Sigmoid colon (tissue), 6 donors: ENCODE measurements at regions not wholly inside any gene's neighbourhood (a gene's known extent, or its start where the extent isn't known, plus 50 kb on each side); places are given as distances from the start of the nearest gene placed in this dataset.
A peak's percentile ranks its signal among the peaks of the same experiment; 100 is the strongest.
"Not testable (repeated sequence)": the region's sequence is repeated elsewhere in the genome, so short reads cannot be mapped to it uniquely, and the experiment has no call there.

Source experiments
- DNase-seq: peaks from one replicate; pipeline ENCODE4 v3.0.0-alpha.2; 2019
- H3K27ac ChIP-seq, 4 donors: fragments of 200-600 bp; sonication (generic); one replicate each; pipeline ENCODE4 v1.5.1; 2016 to 2019; ENCODE audit warnings: mild to moderate bottlenecking in 1 of 4
- H3K27me3 ChIP-seq, 3 donors: fragments of 200-600 bp; sonication (generic); one replicate each; pipeline ENCODE4 v1.5.1; 2019; ENCODE audit warnings: mild to moderate bottlenecking in 1 of 3
- H3K36me3 ChIP-seq, 4 donors: fragments of 200-600 bp; sonication (generic); one replicate each; pipeline ENCODE4 v1.5.1; 2016 to 2019
- H3K4me1 ChIP-seq, 4 donors: fragments of 200-600 bp; sonication (generic); one replicate each; pipeline ENCODE4 v1.5.1; 2017 to 2019
- H3K4me3 ChIP-seq, 4 donors: fragments of 200-600 bp; sonication (generic); one replicate each; pipeline ENCODE4 v1.5.1; 2017 to 2019; ENCODE audit warnings: mild to moderate bottlenecking in 2 of 4, moderate library complexity in 1 of 4
- H3K9me3 ChIP-seq, 4 donors: fragments of 200-600 bp in 3 of 4; sonication (generic) in 3 of 4; one replicate each; pipeline versions ENCODE4 v1.5.1 to v1.6.1; 2013 to 2019
- EP300 ChIP-seq, 4 donors: sonication (generic); formaldehyde crosslinking; IDR thresholded peaks; one replicate each; pipeline ENCODE4 v1.6.1; 2017; ENCODE audit warnings: antibody characterized with exemption in 4 of 4
- POLR2A ChIP-seq, 2 donors: fragments of 450-650 bp; IDR thresholded peaks; one replicate each; pipeline ENCODE4 v1.6.1; 2016; ENCODE audit warnings: antibody characterized with exemption in 2 of 2, mild to moderate bottlenecking in 2 of 2, moderate library complexity in 2 of 2
- POLR2AphosphoS5 ChIP-seq, 4 donors: sonication (generic); formaldehyde crosslinking; IDR thresholded peaks; one replicate each; pipeline ENCODE4 v1.6.1; 2017; ENCODE audit warnings: antibody characterized with exemption in 4 of 4
- WGBS, 2 donors: extraction: QIAGEN DNeasy Blood & Tissue Kit; methylation state at CpG; one replicate each; pipeline ENCODE4 v1.1.7; 2013; 5-methylcytosine and 5-hydroxymethylcytosine counted together
- intact Hi-C: fragments of 100-400 bp; cut with DNase I; formaldehyde crosslinking; loops from one replicate; pipeline ENCODE4 v1.15.1; 2023
- TF ChIP-seq, protein P1 (sequence below), 4 experiments: fragments of 450-650 bp in 3 of 4; fragments of 200-600 bp in 1 of 4; IDR thresholded peaks; one replicate each; pipeline ENCODE4 v1.5.1; 2016 to 2019; ENCODE audit warnings: antibody characterized with exemption in 4 of 4, mild to moderate bottlenecking in 3 of 4, moderate library complexity in 2 of 4
- donor health status: healthy with polysubstance abuse.
- donor health status: healthy.

DNA sequence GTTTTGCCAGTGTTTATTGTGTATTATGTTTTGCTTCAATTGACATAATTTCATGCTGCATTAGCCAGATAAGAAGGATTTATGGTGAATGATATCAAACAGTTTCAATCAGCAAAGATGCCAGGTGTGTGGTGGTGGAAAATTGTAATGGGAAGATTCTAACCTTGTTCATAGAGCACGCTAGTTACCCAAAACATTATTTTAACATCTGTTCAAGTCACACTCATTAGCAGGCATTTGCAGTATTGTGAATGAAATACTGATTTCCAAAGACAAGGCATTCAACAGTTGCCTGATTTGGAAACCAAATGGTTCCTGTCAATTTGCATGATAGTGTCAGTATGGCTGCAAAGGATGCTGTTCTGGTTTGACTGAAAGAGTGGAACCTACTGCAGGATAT lies 129.7 kb downstream of the EPC1 start:
- Histone ChIP-seq H3K4me3 (no peak overlapping the region), H3K36me3 (no peaks in the 10 kb centered on the region), H3K9me3 (peaks cover 0 to 4% (median 0%) of the 10 kb centered on the region in 4 donors), H3K27me3 (no peaks in the 10 kb centered on the region), H3K27ac (no peak overlapping the region), H3K4me1 (no peaks in the 10 kb centered on the region)
- WGBS, 2 donors = 92 to 93% methylated on average over 1 of the region's 1 CpG
- no peak for DNase-seq
- TF ChIP-seq POLR2A (IDR thresholded peaks at IDR 0.05) = no peak
- intact Hi-C loops = no loop called here

DNA sequence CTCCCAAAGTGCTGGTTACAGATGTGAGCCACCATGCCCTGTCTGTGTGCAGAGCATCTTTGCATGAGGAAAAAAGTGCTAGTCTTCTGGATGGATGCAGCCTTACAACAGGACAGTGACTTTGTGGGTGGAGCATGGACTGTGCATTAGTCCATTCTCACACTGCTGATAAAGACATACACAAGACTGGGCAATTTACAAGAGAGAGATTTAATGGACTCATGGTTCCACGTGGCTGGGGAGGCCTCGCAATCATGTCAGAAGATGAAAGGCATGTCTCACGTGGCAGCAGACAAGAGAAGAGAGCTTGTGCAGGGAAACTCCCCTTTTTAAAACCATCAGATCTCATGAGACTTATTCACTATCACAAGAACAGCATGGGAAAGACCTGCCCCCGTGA lies 133.1 kb downstream of the EPC1 start:
- intact Hi-C loops = loop anchor here (5.0 kb wide), 1 partner anchor 352 kb away; no protein-coding TSS in a partner anchor
- H3K27ac ChIP-seq, DNase-seq, H3K4me1 ChIP-seq, H3K27me3 ChIP-seq, H3K4me3 ChIP-seq, H3K9me3 ChIP-seq, H3K36me3 ChIP-seq: not testable (repeated sequence)
- 54 to 57% methylated on average over 4 of the region's 4 CpGs for WGBS, 2 donors

DNA sequence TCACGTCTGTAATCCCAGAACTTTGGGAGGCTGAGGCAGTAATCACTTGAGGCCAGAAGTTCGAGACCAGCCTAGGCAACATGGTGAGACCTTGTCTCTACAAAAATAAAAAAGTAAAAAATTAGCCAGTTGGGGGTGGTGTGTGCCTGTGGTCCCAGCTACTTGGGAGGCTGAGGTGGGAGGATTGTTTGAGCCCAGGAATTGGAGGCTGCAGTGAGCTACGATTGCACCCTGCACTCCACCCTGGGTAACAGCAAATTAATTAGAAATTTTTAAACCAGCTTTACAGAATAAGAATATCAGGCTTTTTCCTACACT lies 136.0 kb downstream of the EPC1 start:
- TF ChIP-seq POLR2AphosphoS5 (IDR thresholded peaks at IDR 0.05) = no peak
- intact Hi-C loops = loop anchor here (5.0 kb wide), 1 partner anchor 349 kb away; no protein-coding TSS in a partner anchor

DNA sequence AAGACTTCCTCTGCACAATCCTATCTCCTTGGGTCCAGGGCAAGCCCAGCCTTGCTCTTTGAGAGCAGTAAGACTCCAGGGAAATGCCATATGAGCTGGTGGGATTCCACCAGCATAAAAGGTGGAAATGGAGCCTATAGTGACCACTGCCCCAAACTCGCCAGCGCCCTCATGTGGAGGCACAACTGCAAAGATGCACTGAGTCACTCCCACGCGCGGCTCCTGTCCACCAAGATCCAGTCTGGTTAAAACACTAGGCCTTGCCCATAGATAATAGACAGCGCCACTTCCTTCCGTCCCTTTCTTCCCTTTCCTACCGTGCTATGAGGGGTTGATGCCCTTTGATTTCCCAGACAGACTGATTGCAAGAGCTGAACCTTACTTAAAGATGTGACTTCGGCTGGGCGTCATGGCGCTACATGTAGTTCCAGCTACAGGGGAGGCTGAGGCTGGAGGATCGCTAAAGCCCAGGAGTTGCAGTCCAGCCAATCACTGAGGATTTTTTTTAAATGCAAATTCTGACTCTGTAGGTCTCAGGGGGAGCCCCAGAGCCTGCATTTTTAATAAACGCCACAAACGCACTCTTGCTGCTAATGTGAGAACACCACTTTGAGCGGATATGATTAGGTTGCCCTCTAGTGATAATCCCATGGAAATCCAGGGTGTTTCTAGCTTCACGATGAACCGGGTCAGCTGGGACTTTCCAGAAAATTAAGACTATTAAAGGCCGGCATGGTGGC lies 136.5 kb downstream of the EPC1 start:
- Histone ChIP-seq H3K4me3 (no peak overlapping the region), H3K27ac (no peak overlapping the region), H3K4me1 (no peaks in the 10 kb centered on the region), H3K9me3 (no peaks in the 10 kb centered on the region), H3K36me3 (no peaks in the 10 kb centered on the region), H3K27me3 (no peaks in the 10 kb centered on the region)
- no peak for DNase-seq
- TF ChIP-seq EP300 (IDR thresholded peaks at IDR 0.05) (no peak), POLR2AphosphoS5 (IDR thresholded peaks at IDR 0.05) (no peak), POLR2A (IDR thresholded peaks at IDR 0.05) (no peak)
- TF ChIP-seq, protein P1, sequence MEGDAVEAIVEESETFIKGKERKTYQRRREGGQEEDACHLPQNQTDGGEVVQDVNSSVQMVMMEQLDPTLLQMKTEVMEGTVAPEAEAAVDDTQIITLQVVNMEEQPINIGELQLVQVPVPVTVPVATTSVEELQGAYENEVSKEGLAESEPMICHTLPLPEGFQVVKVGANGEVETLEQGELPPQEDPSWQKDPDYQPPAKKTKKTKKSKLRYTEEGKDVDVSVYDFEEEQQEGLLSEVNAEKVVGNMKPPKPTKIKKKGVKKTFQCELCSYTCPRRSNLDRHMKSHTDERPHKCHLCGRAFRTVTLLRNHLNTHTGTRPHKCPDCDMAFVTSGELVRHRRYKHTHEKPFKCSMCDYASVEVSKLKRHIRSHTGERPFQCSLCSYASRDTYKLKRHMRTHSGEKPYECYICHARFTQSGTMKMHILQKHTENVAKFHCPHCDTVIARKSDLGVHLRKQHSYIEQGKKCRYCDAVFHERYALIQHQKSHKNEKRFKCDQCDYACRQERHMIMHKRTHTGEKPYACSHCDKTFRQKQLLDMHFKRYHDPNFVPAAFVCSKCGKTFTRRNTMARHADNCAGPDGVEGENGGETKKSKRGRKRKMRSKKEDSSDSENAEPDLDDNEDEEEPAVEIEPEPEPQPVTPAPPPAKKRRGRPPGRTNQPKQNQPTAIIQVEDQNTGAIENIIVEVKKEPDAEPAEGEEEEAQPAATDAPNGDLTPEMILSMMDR (IDR thresholded peaks at IDR 0.05) = peak in 2 of 4 experiments; percentile 29 to 31
- intact Hi-C loops = loop anchor here (5.0 kb wide), 1 partner anchor 348 kb away; no protein-coding TSS in a partner anchor
- 58 to 65% methylated on average over 18 of the region's 18 CpGs for WGBS, 2 donors

More for the DNA sequence above, 136.0 kb downstream of the EPC1 start:
- H3K4me1 ChIP-seq = no peaks in the 10 kb centered on the region
- no peak overlapping the region for H3K4me3 ChIP-seq
- 29 to 66% methylated on average over 3 of the region's 3 CpGs for WGBS, 2 donors
- no peaks in the 10 kb centered on the region for H3K9me3 ChIP-seq
- DNase-seq = no peak
- no peak overlapping the region for H3K27ac ChIP-seq
- no peaks in the 10 kb centered on the region for H3K36me3 ChIP-seq
- H3K27me3 ChIP-seq = no peaks in the 10 kb centered on the region

DNA sequence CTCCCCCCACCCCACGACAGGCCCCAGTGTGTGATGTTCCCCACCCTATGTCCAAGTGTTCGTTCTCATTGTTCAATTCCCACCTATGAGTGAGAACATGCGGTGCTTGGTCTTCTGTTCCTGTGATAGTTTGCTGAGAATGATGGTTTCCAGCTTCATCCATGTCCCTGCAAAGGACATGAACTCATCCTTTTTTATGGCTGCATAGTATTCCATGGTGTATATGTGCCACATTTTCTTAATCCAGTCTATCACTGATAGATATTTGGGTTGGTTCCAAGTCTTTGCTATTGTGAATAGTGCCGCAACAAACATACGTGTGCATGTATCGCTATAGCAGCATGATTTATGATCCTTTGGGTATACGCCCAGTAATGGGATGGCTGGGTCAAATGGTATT lies 139.0 kb downstream of the EPC1 start:
- DNase-seq, intact Hi-C loops, H3K27me3 ChIP-seq, H3K4me1 ChIP-seq, H3K9me3 ChIP-seq, H3K27ac ChIP-seq, H3K4me3 ChIP-seq, H3K36me3 ChIP-seq: not testable (repeated sequence)
- WGBS, 2 donors = 82 to 86% methylated on average over 7 of the region's 7 CpGs

DNA sequence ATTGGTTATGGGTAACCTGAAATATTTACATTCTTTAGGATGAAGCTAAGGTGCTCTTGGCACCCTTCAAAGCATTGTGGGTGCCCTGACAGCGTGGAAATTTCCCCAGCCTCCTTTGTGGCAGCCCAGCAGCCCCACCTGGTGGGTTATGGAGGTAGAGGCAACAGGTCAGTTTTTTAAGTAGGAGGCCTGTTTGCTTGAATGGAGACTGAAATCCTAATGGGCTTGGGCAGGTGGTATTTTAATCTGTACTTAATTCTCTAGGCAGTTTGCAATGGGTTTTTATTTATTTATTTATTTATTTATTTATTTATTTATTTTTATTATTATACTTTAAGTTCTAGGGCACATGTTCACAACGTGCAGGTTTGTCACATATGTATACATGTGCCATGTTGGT lies 139.4 kb downstream of the EPC1 start:
- 41 to 60% methylated on average over 2 of the region's 2 CpGs for WGBS, 2 donors
- no peak for DNase-seq
- Histone ChIP-seq H3K36me3 (no peaks in the 10 kb centered on the region), H3K27me3 (no peaks in the 10 kb centered on the region), H3K27ac (no peak overlapping the region), H3K9me3 (no peaks in the 10 kb centered on the region), H3K4me3 (no peak overlapping the region), H3K4me1 (no peaks in the 10 kb centered on the region)
- no peak for TF ChIP-seq EP300 (IDR thresholded peaks at IDR 0.05)
- TF ChIP-seq, protein P1 (IDR thresholded peaks at IDR 0.05) = peak in 2 of 4 experiments; percentile 24 to 48
- intact Hi-C loops = no loop called here

DNA sequence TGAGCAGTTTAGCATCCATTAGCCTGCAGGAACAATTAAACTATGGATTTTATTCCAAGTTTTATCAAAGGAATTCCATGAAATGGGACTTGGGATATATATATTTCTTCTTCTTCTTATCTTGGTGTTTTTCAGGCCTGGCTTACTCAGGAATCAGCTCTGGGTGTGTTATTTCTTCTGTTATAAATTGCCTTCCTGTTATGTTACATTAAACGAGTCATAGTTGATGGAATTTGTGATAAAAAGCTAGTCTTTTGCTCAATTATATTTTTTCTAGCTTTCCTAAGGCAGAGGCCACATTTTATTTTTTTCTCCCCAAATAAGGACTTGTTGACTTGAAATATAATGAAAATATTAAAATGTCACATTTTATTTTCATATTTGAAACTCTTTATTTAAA lies 141.3 kb downstream of the EPC1 start:
- H3K9me3 ChIP-seq = no peaks in the 10 kb centered on the region
- no peaks in the 10 kb centered on the region for H3K36me3 ChIP-seq
- no peak for DNase-seq
- H3K27ac ChIP-seq = no peak overlapping the region
- WGBS, 2 donors = 22 to 32% methylated on average over 1 of the region's 1 CpG
- no peaks in the 10 kb centered on the region for H3K4me1 ChIP-seq
- intact Hi-C loops = no loop called here
- H3K27me3 ChIP-seq = no peaks in the 10 kb centered on the region
- no peak for TF ChIP-seq POLR2A (IDR thresholded peaks at IDR 0.05)
- TF ChIP-seq, protein P1 (IDR thresholded peaks at IDR 0.05) = no peak
- no peak for TF ChIP-seq POLR2AphosphoS5 (IDR thresholded peaks at IDR 0.05)
- no peak for TF ChIP-seq EP300 (IDR thresholded peaks at IDR 0.05)
- no peak overlapping the region for H3K4me3 ChIP-seq
